GM20000 (cell line): ENCODE measurements at regions not wholly inside any gene's neighbourhood (a gene's known extent, or its start where the extent isn't known, plus 50 kb on each side); places are given as distances from the start of the nearest gene placed in this dataset.

Experiments used
- DNase-seq: peaks from one replicate; pipeline ENCODE4 v3.0.0; 2012; ENCODE audit warnings: low spot score
- CTCF ChIP-seq: IDR thresholded peaks from 2 replicates; pipeline ENCODE4 v1.5.1; 2012; ENCODE audit warnings: mild to moderate bottlenecking, control low read depth; ENCODE audit errors: extremely low read depth, missing control alignments

DNA sequence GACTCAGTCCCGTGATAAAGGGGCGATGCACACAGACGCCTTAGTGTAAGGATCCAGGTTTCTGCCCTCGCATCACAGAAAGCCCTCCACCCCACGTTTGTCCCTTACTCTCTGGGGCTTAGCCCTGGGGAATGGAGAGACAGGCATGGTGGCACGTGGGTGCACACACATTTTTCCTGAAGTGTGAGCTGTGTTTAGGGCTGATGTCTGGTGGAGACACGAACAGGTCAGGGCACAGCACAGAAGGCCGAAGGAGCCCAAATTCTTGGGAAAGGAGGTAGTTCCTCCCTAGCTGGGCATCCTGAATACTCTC is 84.3 kb upstream of the DHRSX start:
- no peak for DNase-seq
- no peak for TF ChIP-seq CTCF

- DNase-seq, result peak; percentile 70
- TF ChIP-seq CTCF, result no peak
Observed at GRCh38 chrX:2584251-2585157, 83.7 kb upstream of the DHRSX start.

- DNase-seq, result peak; percentile 40
- TF ChIP-seq CTCF, result no peak
Observed at GRCh38 chrX:2583194-2584162, 82.7 kb upstream of the DHRSX start.

DNA sequence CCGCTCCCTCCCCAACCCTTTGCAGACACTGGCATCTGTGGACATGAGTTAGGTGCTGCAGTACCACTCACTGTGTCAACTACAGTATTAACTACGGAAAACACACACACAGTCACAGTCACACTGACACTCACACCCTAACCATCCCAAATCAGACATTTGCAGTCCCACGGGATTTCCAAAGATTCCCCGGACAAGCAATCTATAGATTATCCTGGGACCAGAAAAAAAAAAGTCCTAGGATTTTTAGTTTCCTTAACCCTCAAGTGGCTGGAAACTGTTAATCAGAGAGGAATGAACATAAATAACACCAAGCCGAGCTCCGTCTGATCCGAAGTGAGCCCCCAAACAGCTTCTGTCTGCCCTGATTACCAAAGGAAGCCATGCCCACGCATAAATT is 81.9 kb upstream of the DHRSX start:
- no peak for TF ChIP-seq CTCF
- DNase-seq, result no peak

- DNase-seq, result no peak
Observed at GRCh38 chrX:2581296-2581695, 80.5 kb upstream of the DHRSX start.

DNA sequence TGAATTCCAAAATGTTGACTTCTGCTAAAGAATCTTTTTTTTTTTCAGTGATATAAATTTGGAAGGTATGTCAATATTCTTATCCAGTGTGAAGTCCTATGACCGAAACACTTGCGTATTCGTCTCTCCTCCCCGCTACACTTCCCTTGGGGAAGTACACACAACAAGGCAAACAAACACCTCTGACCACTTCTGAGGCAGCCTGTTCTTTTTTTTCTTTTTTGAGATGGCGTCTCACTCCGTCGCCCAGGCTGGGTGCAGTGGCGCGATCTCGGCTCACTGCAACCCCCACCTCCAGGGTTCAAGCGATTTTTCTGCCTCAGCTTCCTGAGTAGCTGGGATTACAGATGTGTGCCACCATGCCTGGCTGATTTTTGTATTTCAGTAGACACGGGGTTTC is 78.1 kb upstream of the DHRSX start:
- DNase-seq, result no peak
- no peak for TF ChIP-seq CTCF

More at GRCh38 chrX:2581296-2581695, 80.5 kb upstream of the DHRSX start:
- no peak for TF ChIP-seq CTCF
